Astrocyte (in vitro differentiated cells and primary cell): ENCODE measurements at regions not wholly inside any gene's neighbourhood (a gene's known extent, or its start where the extent isn't known, plus 50 kb on each side); places are given as distances from the start of the nearest gene placed in this dataset.

Source experiments
- DNase-seq: peaks from one replicate; pipeline ENCODE4 v3.0.0-alpha.2; 2010; ENCODE audit warnings: low read depth
- FAIRE-seq: peaks from 2 replicates; lab custom pipeline; 2011; peaks lifted over from hg19 to GRCh38; lab: Jason Lieb, UNC
- H2AFZ ChIP-seq: 2 replicates; pipeline ENCODE4 v1.6.0; 2012; ENCODE audit warnings: low read depth, low read length, inconsistent platforms
- H3K27ac ChIP-seq: 2 replicates; pipeline ENCODE4 v1.5.1; 2011; ENCODE audit warnings: low read depth, low read length, inconsistent platforms
- H3K27me3 ChIP-seq: 2 replicates; pipeline ENCODE4 v1.6.0; 2011; ENCODE audit warnings: low read length, inconsistent platforms; ENCODE audit not compliant: insufficient read depth
- H3K36me3 ChIP-seq: 2 replicates; pipeline ENCODE4 v1.5.1; 2011; ENCODE audit warnings: low read length, inconsistent platforms; ENCODE audit not compliant: insufficient read depth
- H3K4me1 ChIP-seq: 2 replicates; pipeline ENCODE4 v1.5.1; 2011; ENCODE audit warnings: low read length, inconsistent platforms; ENCODE audit not compliant: insufficient read depth
- H3K4me2 ChIP-seq: 2 replicates; pipeline ENCODE4 v1.6.0; 2012; ENCODE audit warnings: low read length, inconsistent platforms
- H3K4me3 ChIP-seq: 2 replicates; pipeline ENCODE4 v1.5.1; 2011; ENCODE audit warnings: low read depth, mild to moderate bottlenecking, low read length, inconsistent platforms; ENCODE audit not compliant: insufficient read depth
- H3K79me2 ChIP-seq: 2 replicates; pipeline ENCODE4 v1.6.0; 2012; ENCODE audit warnings: mild to moderate bottlenecking, low read length, inconsistent platforms; ENCODE audit not compliant: insufficient read depth
- H3K9ac ChIP-seq: 2 replicates; pipeline ENCODE4 v1.6.0; 2012; ENCODE audit warnings: mild to moderate bottlenecking, low read length, inconsistent platforms
- H3K9me3 ChIP-seq: 2 replicates; pipeline ENCODE4 v1.5.1; 2012; ENCODE audit warnings: low read depth, mild to moderate bottlenecking, low read length, inconsistent platforms; ENCODE audit not compliant: insufficient read depth
- H4K20me1 ChIP-seq: 2 replicates; pipeline ENCODE4 v1.6.0; 2012; ENCODE audit warnings: low read length, inconsistent platforms; ENCODE audit not compliant: insufficient read depth
- H3K27ac Mint-ChIP-seq: one replicate; pipeline ENCODE4 v1.8.0; 2021; ENCODE audit warnings: mild to moderate bottlenecking, mixed read lengths; ENCODE audit not compliant: unreplicated experiment
- H3K27me3 Mint-ChIP-seq: one replicate; pipeline ENCODE4 v1.8.0; 2021; ENCODE audit warnings: low read depth, mixed read lengths; ENCODE audit not compliant: unreplicated experiment
- H3K36me3 Mint-ChIP-seq: one replicate; pipeline ENCODE4 v1.8.0; 2021; ENCODE audit warnings: low read depth, mixed read lengths; ENCODE audit not compliant: unreplicated experiment
- H3K4me1 Mint-ChIP-seq: one replicate; pipeline ENCODE4 v1.8.0; 2021; ENCODE audit warnings: low read depth, mixed read lengths; ENCODE audit not compliant: unreplicated experiment
- H3K4me3 Mint-ChIP-seq: one replicate; pipeline ENCODE4 v1.8.0; 2021; ENCODE audit warnings: mild to moderate bottlenecking, moderate library complexity, mixed read lengths; ENCODE audit not compliant: unreplicated experiment
- H3K9me3 Mint-ChIP-seq: one replicate; pipeline ENCODE4 v1.8.0; 2021; ENCODE audit warnings: mild to moderate bottlenecking, mixed read lengths; ENCODE audit not compliant: unreplicated experiment
- EZH2 ChIP-seq: IDR thresholded peaks from 2 replicates; pipeline ENCODE4 v1.6.1; 2012; ENCODE audit warnings: mild to moderate bottlenecking, low read length, inconsistent platforms; ENCODE audit not compliant: insufficient read depth
- TF ChIP-seq, protein P1 (sequence below): IDR thresholded peaks from 2 replicates; pipeline ENCODE4 v1.5.1; 2011; ENCODE audit warnings: low read depth, mild to moderate bottlenecking, inconsistent platforms, low read length, moderate library complexity; ENCODE audit not compliant: insufficient read depth

DNA sequence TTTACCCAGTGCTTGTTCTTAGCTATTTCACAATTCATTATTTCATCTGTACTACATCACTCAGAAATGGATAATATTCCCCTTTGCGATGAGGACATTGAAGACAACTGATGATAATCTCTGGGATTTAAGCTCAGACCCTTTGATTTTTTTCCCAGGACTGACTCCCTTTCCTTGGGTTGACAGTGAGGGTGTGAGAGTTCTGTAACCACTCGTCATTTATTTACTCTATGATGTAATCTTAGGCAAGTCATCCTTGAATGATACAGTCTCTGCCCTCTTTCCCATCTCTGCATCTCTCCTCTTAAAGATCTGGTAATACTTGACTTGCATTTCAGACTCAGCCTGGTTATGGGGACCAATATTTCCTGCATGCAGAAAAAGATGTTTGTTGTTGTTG lies 1041.7 kb downstream of the AGBL1 start:
- Histone ChIP-seq H3K27me3 (no peaks in the 10 kb centered on the region), H3K4me3 (no peak overlapping the region), H2AFZ (no peak overlapping the region), H3K9me3 (no peaks in the 10 kb centered on the region), H4K20me1 (no peaks in the 10 kb centered on the region), H3K79me2 (no peaks in the 10 kb centered on the region), H3K36me3 (no peaks in the 10 kb centered on the region), H3K4me2 (no peak overlapping the region), H3K4me1 (no peaks in the 10 kb centered on the region), H3K27ac (no peak overlapping the region), H3K9ac (no peak overlapping the region)
- peak overlapping the region; percentile 21 for H3K27ac Mint-ChIP-seq
- H3K4me3 Mint-ChIP-seq: no peak overlapping the region
- H3K9me3 Mint-ChIP-seq: peaks cover 4% of the 10 kb centered on the region
- H3K4me1 Mint-ChIP-seq: peaks cover 3% of the 10 kb centered on the region
- H3K36me3 Mint-ChIP-seq: no peaks in the 10 kb centered on the region
- H3K27me3 Mint-ChIP-seq: no peaks in the 10 kb centered on the region
- no peak for TF ChIP-seq EZH2
- TF ChIP-seq, protein P1, sequence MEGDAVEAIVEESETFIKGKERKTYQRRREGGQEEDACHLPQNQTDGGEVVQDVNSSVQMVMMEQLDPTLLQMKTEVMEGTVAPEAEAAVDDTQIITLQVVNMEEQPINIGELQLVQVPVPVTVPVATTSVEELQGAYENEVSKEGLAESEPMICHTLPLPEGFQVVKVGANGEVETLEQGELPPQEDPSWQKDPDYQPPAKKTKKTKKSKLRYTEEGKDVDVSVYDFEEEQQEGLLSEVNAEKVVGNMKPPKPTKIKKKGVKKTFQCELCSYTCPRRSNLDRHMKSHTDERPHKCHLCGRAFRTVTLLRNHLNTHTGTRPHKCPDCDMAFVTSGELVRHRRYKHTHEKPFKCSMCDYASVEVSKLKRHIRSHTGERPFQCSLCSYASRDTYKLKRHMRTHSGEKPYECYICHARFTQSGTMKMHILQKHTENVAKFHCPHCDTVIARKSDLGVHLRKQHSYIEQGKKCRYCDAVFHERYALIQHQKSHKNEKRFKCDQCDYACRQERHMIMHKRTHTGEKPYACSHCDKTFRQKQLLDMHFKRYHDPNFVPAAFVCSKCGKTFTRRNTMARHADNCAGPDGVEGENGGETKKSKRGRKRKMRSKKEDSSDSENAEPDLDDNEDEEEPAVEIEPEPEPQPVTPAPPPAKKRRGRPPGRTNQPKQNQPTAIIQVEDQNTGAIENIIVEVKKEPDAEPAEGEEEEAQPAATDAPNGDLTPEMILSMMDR: no peak
- FAIRE-seq (no peak), DNase-seq (peak; percentile 15)

DNA sequence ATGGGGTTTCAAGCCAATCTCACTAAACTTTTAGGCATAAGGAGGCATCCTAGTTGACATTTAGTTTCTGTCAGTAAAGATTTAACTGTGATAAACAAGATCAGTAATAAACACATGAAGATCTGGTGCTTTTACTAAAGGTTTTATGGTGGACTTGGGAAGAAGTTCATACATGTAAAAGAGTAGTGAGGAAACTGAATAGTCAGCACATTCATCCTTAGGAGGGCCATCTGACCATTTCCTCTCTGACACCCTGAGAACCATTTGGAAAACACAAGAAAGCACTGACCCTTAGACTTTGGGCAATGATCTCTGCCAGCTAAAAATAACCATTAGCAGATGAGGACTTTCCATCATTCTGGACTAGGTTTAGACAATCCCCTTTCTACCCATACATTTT lies 1040.9 kb downstream of the AGBL1 start:
- TF ChIP-seq, protein P1: no peak
- TF ChIP-seq EZH2: no peak
- no peak overlapping the region for H3K9ac ChIP-seq
- Mint-ChIP-seq H3K4me3 (no peak overlapping the region), H3K4me1 (peaks cover 3% of the 10 kb centered on the region), H3K27ac (no peak overlapping the region), H3K36me3 (no peaks in the 10 kb centered on the region), H3K27me3 (no peaks in the 10 kb centered on the region), H3K9me3 (no peaks in the 10 kb centered on the region)
- H3K4me1 ChIP-seq: no peaks in the 10 kb centered on the region
- H3K27ac ChIP-seq: no peak overlapping the region
- no peak for FAIRE-seq
- H2AFZ ChIP-seq: no peak overlapping the region
- H3K4me2 ChIP-seq: no peak overlapping the region
- no peak for DNase-seq
- no peaks in the 10 kb centered on the region for H3K9me3 ChIP-seq
- no peaks in the 10 kb centered on the region for H3K36me3 ChIP-seq
- H4K20me1 ChIP-seq: no peaks in the 10 kb centered on the region
- H3K79me2 ChIP-seq: no peaks in the 10 kb centered on the region
- no peak overlapping the region for H3K4me3 ChIP-seq
- no peaks in the 10 kb centered on the region for H3K27me3 ChIP-seq

DNA sequence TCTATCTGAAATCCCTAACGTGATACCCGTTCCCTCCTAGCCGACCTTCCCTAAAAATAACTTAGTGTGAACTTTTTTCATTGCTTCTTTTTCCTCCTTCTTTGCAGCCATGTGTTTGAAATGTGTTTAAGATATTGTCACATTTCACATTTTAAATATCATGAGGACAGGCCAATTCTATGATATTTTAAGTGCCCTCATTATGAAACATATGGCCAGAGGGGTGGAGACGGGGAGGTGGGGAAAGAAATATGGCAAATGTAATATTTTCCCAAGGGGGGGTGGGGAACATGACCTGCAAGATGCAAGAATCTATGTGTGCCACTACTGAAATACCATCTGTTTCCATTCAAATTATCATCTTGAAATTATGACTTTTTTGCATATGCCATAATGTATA lies 1039.2 kb downstream of the AGBL1 start:
- TF ChIP-seq EZH2: no peak
- TF ChIP-seq, protein P1: no peak
- H3K27me3 Mint-ChIP-seq: no peaks in the 10 kb centered on the region

More for the DNA sequence above, 1039.2 kb downstream of the AGBL1 start:
- H3K36me3 ChIP-seq: no peaks in the 10 kb centered on the region
- Mint-ChIP-seq H3K36me3 (no peaks in the 10 kb centered on the region), H3K9me3 (no peaks in the 10 kb centered on the region), H3K27ac (no peak overlapping the region), H3K4me3 (no peak overlapping the region), H3K4me1 (peaks cover 3% of the 10 kb centered on the region)
- H3K4me1 ChIP-seq: no peaks in the 10 kb centered on the region
- no peaks in the 10 kb centered on the region for H3K79me2 ChIP-seq
- no peaks in the 10 kb centered on the region for H3K27me3 ChIP-seq
- H2AFZ ChIP-seq: no peak overlapping the region
- H3K9ac ChIP-seq: no peak overlapping the region
- H3K27ac ChIP-seq: no peak overlapping the region
- no peak for FAIRE-seq
- no peaks in the 10 kb centered on the region for H3K9me3 ChIP-seq
- H3K4me2 ChIP-seq: no peak overlapping the region
- H4K20me1 ChIP-seq: no peaks in the 10 kb centered on the region
- DNase-seq: no peak
- H3K4me3 ChIP-seq: no peak overlapping the region
